ENCODE measurements at regions not wholly inside any gene's neighbourhood (a gene's known extent, or its start where the extent isn't known, plus 50 kb on each side); places are given as distances from the start of the nearest gene placed in this dataset.

DNA sequence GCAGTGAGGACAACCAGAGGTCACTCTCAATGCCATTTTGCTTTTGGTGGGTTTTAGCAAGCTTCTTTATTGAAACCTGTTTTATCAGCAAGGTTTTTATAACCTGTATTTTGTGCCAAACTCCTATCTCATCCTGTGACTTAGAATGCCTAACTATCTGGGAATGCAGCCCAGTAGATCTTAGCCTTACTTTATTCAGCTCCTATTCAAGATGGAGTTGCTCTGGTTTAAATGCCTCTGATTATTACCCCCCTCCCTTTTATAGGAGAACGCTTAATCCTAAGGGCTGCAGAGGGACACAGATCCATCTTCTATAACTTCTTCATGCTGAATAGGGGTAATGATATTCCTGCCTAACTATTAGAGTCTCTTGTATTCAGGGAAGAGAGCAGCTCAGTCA lies 179.1 kb downstream of the KIF18A start:
- TF ChIP-seq, protein P1, sequence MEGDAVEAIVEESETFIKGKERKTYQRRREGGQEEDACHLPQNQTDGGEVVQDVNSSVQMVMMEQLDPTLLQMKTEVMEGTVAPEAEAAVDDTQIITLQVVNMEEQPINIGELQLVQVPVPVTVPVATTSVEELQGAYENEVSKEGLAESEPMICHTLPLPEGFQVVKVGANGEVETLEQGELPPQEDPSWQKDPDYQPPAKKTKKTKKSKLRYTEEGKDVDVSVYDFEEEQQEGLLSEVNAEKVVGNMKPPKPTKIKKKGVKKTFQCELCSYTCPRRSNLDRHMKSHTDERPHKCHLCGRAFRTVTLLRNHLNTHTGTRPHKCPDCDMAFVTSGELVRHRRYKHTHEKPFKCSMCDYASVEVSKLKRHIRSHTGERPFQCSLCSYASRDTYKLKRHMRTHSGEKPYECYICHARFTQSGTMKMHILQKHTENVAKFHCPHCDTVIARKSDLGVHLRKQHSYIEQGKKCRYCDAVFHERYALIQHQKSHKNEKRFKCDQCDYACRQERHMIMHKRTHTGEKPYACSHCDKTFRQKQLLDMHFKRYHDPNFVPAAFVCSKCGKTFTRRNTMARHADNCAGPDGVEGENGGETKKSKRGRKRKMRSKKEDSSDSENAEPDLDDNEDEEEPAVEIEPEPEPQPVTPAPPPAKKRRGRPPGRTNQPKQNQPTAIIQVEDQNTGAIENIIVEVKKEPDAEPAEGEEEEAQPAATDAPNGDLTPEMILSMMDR (IDR thresholded peaks at IDR 0.05; ENCODE audit: insufficient read depth, low read depth, low read length): no peak
- TF ChIP-seq EZH2 (IDR thresholded peaks at IDR 0.05; ENCODE audit: insufficient read depth, low read length): no peak

All from astrocyte (in vitro differentiated cells and primary cell).